DOHH2 (cell line): ENCODE measurements at regions not wholly inside any gene's neighbourhood (a gene's known extent, or its start where the extent isn't known, plus 50 kb on each side); places are given as distances from the start of the nearest gene placed in this dataset.

ENCODE experiments used
- H3F3A ChIP-seq: fragments of 200-600 bp; sonication (generic), shearing (Covaris generic); 2 replicates; pipeline ENCODE4 v1.6.0; 2016; ENCODE audit warnings: antibody characterized with exemption, mild to moderate bottlenecking; ENCODE audit not compliant: control insufficient read depth, insufficient read depth
- H3K27ac ChIP-seq: fragments of 200-600 bp; sonication (generic); 2 replicates; pipeline ENCODE4 v1.5.1; 2014; ENCODE audit warnings: low read depth, mild to moderate bottlenecking, low read length, moderate library complexity
- H3K27me3 ChIP-seq: fragments of 200-600 bp; sonication (generic); 2 replicates; pipeline ENCODE4 v1.6.1; 2014; ENCODE audit warnings: mild to moderate bottlenecking, low read length, mixed read lengths; ENCODE audit not compliant: control insufficient read depth
- H3K36me3 ChIP-seq: fragments of 200-600 bp; sonication (generic); 2 replicates; pipeline ENCODE4 v1.6.1; 2014; ENCODE audit warnings: mild to moderate bottlenecking, low read length, moderate library complexity, mixed read lengths; ENCODE audit not compliant: control insufficient read depth
- H3K4me1 ChIP-seq: fragments of 200-600 bp; sonication (generic); 2 replicates; pipeline ENCODE4 v1.6.1; 2014; ENCODE audit warnings: mild to moderate bottlenecking, low read length, mixed read lengths; ENCODE audit not compliant: control insufficient read depth
- H3K4me2 ChIP-seq: fragments of 200-600 bp; sonication (generic); 2 replicates; pipeline ENCODE4 v1.6.0; 2014; ENCODE audit warnings: mild to moderate bottlenecking, low read length, moderate library complexity
- H3K4me3 ChIP-seq: fragments of 200-600 bp; sonication (generic); 2 replicates; pipeline ENCODE4 v1.5.1; 2014; ENCODE audit warnings: mild to moderate bottlenecking, low read length, mixed read lengths
- H3K79me2 ChIP-seq: fragments of 200-600 bp; sonication (generic); 2 replicates; pipeline ENCODE4 v1.6.1; 2014; ENCODE audit warnings: mild to moderate bottlenecking, low read length, mixed read lengths; ENCODE audit not compliant: control insufficient read depth
- H3K9me2 ChIP-seq: fragments of 200-600 bp; sonication (generic); replicated peaks from 2 replicates; pipeline ENCODE4 v1.6.1; 2014; ENCODE audit warnings: mild to moderate bottlenecking, low read length, mixed read lengths; ENCODE audit not compliant: control insufficient read depth
- H3K9me3 ChIP-seq: fragments of 200-600 bp; sonication (generic); 2 replicates; pipeline ENCODE4 v1.6.1; 2014; ENCODE audit warnings: antibody characterized with exemption, low read length, mixed read lengths; ENCODE audit not compliant: control insufficient read depth, insufficient read depth
- H4K20me1 ChIP-seq: fragments of 200-600 bp; sonication (generic); 2 replicates; pipeline ENCODE4 v1.6.0; 2014; ENCODE audit warnings: low read depth, mild to moderate bottlenecking, antibody characterized with exemption, low read length, moderate library complexity; ENCODE audit not compliant: control insufficient read depth, insufficient read depth
- EZH2phosphoT487 ChIP-seq: fragments of 200-600 bp; sonication (generic); IDR thresholded peaks from 2 replicates; pipeline ENCODE4 v1.6.1; 2017; ENCODE audit warnings: borderline replicate concordance, mild to moderate bottlenecking, antibody characterized with exemption, low read length, moderate library complexity, mixed read lengths
- TF ChIP-seq, protein P1 (sequence below): fragments of 200-600 bp; sonication (generic); IDR thresholded peaks from one replicate; pipeline ENCODE4 v1.5.1; 2014; ENCODE audit warnings: antibody characterized with exemption, mild to moderate bottlenecking, low read depth, low read length; ENCODE audit not compliant: poor library complexity, severe bottlenecking

DNA sequence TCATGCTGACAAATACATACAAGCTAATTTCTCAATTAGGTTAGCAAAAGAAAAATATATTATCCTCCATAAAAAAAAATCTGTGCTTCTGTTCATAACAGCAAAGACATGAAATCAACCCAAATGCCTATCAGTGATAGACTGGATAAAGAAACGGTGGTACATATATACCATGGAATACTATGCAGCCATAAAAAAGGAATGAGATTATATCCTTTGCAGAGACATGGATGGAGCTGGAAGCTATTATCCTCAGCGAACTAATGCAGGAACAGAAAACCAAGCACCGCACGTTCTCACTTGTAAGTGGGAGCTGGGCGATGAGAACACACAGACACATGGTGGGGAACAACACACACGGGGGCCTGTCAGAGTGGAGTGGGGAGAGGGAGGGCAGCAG, 84.0 kb upstream of the PALMD start:
- no peaks in the 10 kb centered on the region for H3K36me3 ChIP-seq
- no peaks in the 10 kb centered on the region for H3F3A ChIP-seq
- TF ChIP-seq EZH2phosphoT487, result no peak
- TF ChIP-seq, protein P1, sequence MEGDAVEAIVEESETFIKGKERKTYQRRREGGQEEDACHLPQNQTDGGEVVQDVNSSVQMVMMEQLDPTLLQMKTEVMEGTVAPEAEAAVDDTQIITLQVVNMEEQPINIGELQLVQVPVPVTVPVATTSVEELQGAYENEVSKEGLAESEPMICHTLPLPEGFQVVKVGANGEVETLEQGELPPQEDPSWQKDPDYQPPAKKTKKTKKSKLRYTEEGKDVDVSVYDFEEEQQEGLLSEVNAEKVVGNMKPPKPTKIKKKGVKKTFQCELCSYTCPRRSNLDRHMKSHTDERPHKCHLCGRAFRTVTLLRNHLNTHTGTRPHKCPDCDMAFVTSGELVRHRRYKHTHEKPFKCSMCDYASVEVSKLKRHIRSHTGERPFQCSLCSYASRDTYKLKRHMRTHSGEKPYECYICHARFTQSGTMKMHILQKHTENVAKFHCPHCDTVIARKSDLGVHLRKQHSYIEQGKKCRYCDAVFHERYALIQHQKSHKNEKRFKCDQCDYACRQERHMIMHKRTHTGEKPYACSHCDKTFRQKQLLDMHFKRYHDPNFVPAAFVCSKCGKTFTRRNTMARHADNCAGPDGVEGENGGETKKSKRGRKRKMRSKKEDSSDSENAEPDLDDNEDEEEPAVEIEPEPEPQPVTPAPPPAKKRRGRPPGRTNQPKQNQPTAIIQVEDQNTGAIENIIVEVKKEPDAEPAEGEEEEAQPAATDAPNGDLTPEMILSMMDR, result no peak
- no peaks in the 10 kb centered on the region for H3K79me2 ChIP-seq
- H4K20me1 ChIP-seq, result no peaks in the 10 kb centered on the region
- 0 out of 2 replicates have a peak, but pooled peaks cover 3% of the 10 kb centered on the region for H3K9me3 ChIP-seq
- no peaks in the 10 kb centered on the region for H3K9me2 ChIP-seq
- H3K4me2 ChIP-seq, result no peak overlapping the region
- no peak overlapping the region for H3K4me3 ChIP-seq
- no peak overlapping the region for H3K27ac ChIP-seq
- H3K4me1 ChIP-seq, result no peaks in the 10 kb centered on the region
- H3K27me3 ChIP-seq, result no peaks in the 10 kb centered on the region

- Histone ChIP-seq H3K79me2 (no peaks in the 10 kb centered on the region), H3K4me2 (no peak overlapping the region), H3K4me1 (peaks cover 14% of the 10 kb centered on the region), H3F3A (no peaks in the 10 kb centered on the region), H3K36me3 (no peaks in the 10 kb centered on the region), H3K4me3 (no peak overlapping the region), H4K20me1 (no peaks in the 10 kb centered on the region), H3K9me3 (0 out of 2 replicates have a peak, but pooled peaks cover 3% of the 10 kb centered on the region), H3K27ac (no peak overlapping the region), H3K9me2 (no peaks in the 10 kb centered on the region), H3K27me3 (no peaks in the 10 kb centered on the region)
- no peak for TF ChIP-seq EZH2phosphoT487
- TF ChIP-seq, protein P1, result no peak
Observed at GRCh38 chr1:99565606-99566289, 80.2 kb upstream of the PALMD start.

- H3K4me1 ChIP-seq, result peaks cover 20% of the 10 kb centered on the region
- H3K27me3 ChIP-seq, result no peaks in the 10 kb centered on the region
- no peaks in the 10 kb centered on the region for H3K36me3 ChIP-seq
- H3F3A ChIP-seq, result no peaks in the 10 kb centered on the region
- no peak for TF ChIP-seq EZH2phosphoT487
- TF ChIP-seq, protein P1, result no peak
- H3K9me3 ChIP-seq, result 0 out of 2 replicates have a peak, but pooled peaks cover 3% of the 10 kb centered on the region
- no peaks in the 10 kb centered on the region for H4K20me1 ChIP-seq
- H3K79me2 ChIP-seq, result no peaks in the 10 kb centered on the region
- H3K4me2 ChIP-seq, result no peak overlapping the region
- no peaks in the 10 kb centered on the region for H3K9me2 ChIP-seq
- H3K27ac ChIP-seq, result no peak overlapping the region
- no peak overlapping the region for H3K4me3 ChIP-seq
Observed at GRCh38 chr1:99566290-99567021, 79.5 kb upstream of the PALMD start.
